ENCODE measurements at regions not wholly inside any gene's neighbourhood (a gene's known extent, or its start where the extent isn't known, plus 50 kb on each side); places are given as distances from the start of the nearest gene placed in this dataset.

DNA sequence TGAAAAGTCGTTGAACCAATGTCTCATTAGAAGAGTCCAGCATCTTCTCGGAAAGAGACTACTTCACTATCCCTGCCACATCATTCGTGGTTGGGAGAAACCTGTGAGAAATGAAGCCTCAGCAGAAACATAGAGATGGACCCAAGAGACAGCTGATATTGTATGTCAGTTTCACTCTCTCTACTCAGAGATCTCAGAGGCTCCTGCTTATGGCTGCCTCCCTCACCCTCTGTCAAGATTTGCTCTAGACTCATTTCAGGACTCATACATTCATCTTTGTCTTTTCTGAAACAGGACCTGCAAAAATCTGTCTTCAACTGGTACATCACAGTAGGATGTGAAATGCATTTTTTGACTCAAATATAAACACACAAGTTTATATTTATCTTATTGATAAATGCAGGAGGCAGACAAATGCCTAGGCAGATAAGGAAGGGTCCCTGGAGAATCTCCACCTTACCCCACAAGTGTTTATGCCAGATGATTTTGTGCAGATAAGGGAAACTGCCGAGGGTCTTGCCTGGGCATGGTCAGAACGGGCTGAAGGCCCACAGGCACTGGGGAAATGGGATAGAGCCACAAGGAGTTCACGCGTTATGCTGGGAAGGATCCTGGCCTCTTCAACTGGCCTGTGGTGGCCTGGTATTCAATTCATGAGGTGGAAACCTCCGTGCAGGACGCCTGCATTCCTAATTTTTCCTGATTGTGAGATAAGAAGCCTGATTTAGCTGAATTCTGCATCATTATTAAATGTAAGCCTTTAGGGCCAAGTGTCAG lies 1834.0 kb upstream of the PCDH20 start:
- TF ChIP-seq POLR2AphosphoS5 (IDR thresholded peaks at IDR 0.05) (no peak), CTCF (IDR thresholded peaks at IDR 0.05) (no peak), POLR2A (IDR thresholded peaks at IDR 0.05) (no peak)

Data from prostate gland (tissue), 2 donors.